NB4 (cell line): ENCODE measurements at regions not wholly inside any gene's neighbourhood (a gene's known extent, or its start where the extent isn't known, plus 50 kb on each side); places are given as distances from the start of the nearest gene placed in this dataset.

Experiments used
- POLR2A ChIP-seq: IDR thresholded peaks from 2 replicates; pipeline ENCODE4 v1.6.1; 2011; ENCODE audit warnings: mild to moderate bottlenecking; ENCODE audit not compliant: insufficient read length; ENCODE audit errors: extremely low read depth
- TF ChIP-seq, protein P1 (sequence below): IDR thresholded peaks from one replicate; pipeline ENCODE4 v1.5.1; 2012; ENCODE audit warnings: low read depth, low read length
- TF ChIP-seq, protein P2 (sequence below): IDR thresholded peaks from 2 replicates; pipeline ENCODE4 v1.6.1; 2011; ENCODE audit warnings: low read depth, low read length

DNA sequence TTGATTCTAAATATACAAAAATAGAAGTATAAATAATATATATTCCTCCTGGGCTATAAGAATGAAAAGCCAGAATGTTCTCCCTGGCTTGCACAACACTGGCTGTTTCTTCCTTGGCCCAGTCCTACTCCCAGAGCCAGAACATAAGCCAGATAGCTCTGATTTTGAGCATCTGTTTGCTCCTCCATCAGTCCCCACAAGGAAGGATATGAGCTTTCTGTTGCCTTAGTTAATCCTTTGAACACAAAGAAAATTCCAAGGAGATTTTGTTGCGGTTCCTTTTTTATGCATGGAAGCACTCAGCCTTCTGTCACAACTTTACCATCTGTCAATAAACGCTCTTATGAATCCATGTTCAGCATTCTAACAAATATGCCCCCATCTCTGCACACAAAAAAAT lies 361.8 kb downstream of the IPMK start:
- TF ChIP-seq, protein P1, sequence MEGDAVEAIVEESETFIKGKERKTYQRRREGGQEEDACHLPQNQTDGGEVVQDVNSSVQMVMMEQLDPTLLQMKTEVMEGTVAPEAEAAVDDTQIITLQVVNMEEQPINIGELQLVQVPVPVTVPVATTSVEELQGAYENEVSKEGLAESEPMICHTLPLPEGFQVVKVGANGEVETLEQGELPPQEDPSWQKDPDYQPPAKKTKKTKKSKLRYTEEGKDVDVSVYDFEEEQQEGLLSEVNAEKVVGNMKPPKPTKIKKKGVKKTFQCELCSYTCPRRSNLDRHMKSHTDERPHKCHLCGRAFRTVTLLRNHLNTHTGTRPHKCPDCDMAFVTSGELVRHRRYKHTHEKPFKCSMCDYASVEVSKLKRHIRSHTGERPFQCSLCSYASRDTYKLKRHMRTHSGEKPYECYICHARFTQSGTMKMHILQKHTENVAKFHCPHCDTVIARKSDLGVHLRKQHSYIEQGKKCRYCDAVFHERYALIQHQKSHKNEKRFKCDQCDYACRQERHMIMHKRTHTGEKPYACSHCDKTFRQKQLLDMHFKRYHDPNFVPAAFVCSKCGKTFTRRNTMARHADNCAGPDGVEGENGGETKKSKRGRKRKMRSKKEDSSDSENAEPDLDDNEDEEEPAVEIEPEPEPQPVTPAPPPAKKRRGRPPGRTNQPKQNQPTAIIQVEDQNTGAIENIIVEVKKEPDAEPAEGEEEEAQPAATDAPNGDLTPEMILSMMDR = no peak
- no peak for TF ChIP-seq POLR2A
- TF ChIP-seq, protein P2, sequence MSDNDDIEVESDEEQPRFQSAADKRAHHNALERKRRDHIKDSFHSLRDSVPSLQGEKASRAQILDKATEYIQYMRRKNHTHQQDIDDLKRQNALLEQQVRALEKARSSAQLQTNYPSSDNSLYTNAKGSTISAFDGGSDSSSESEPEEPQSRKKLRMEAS = no peak
